SK-N-MC (cell line): ENCODE measurements at regions not wholly inside any gene's neighbourhood (a gene's known extent, or its start where the extent isn't known, plus 50 kb on each side); places are given as distances from the start of the nearest gene placed in this dataset.

Source experiments
- EZH2 ChIP-seq: fragments of 200-600 bp; sonication (generic); IDR thresholded peaks from one replicate; pipeline ENCODE4 v1.6.1; 2017; ENCODE audit warnings: antibody characterized with exemption
- POLR2AphosphoS5 ChIP-seq: IDR thresholded peaks from 2 replicates; pipeline ENCODE4 v1.6.1; 2012; ENCODE audit warnings: mild to moderate bottlenecking, low read depth, low read length, borderline replicate concordance

DNA sequence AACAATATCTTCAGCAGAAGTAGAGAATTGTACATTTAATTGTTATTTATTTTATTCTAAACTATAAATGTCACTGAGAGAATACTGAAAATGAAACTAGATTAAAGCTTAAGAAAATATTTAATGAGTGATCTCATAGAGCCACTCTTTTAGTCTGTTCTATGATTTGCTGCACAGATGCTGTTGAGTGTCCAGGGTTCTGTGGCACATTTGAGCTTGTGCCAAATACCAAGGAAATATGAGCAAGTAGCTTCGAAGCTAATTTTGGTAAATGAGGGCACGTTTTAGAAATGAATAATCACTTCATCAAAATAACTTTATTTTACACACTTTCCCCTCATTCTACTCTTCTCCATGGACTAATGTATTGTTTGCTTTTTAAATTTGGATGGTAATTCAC is 53.6 kb upstream of the THRB start:
- TF ChIP-seq POLR2AphosphoS5 (no peak), EZH2 (no peak)
